Activated naive CD4-positive, alpha-beta T cell treated with anti-CD3 and anti-CD28 coated beads, Interleukin-2, amount 50 U/mL, for 24 hours (primary cell): ENCODE measurements at regions not wholly inside any gene's neighbourhood (a gene's known extent, or its start where the extent isn't known, plus 50 kb on each side); places are given as distances from the start of the nearest gene placed in this dataset.
A peak's percentile ranks its signal among the peaks of the same experiment; 100 is the strongest.
"Not testable (repeated sequence)": the region's sequence is repeated elsewhere in the genome, so short reads cannot be mapped to it uniquely, and the experiment has no call there.

ENCODE experiments used
- H3K27ac Mint-ChIP-seq: one replicate; pipeline ENCODE4 v1.8.0; 2021; ENCODE audit warnings: mild to moderate bottlenecking, mixed read lengths
- H3K27me3 Mint-ChIP-seq: one replicate; pipeline ENCODE4 v1.8.0; 2021; ENCODE audit warnings: mixed read lengths
- H3K36me3 Mint-ChIP-seq: one replicate; pipeline ENCODE4 v1.8.0; 2021; ENCODE audit warnings: mixed read lengths
- H3K4me1 Mint-ChIP-seq: one replicate; pipeline ENCODE4 v1.8.0; 2021; ENCODE audit warnings: mixed read lengths
- H3K4me3 Mint-ChIP-seq: one replicate; pipeline ENCODE4 v1.8.0; 2021; ENCODE audit warnings: mild to moderate bottlenecking, mixed read lengths
- H3K9me3 Mint-ChIP-seq: one replicate; pipeline ENCODE4 v1.8.0; 2021; ENCODE audit warnings: mixed read lengths

DNA sequence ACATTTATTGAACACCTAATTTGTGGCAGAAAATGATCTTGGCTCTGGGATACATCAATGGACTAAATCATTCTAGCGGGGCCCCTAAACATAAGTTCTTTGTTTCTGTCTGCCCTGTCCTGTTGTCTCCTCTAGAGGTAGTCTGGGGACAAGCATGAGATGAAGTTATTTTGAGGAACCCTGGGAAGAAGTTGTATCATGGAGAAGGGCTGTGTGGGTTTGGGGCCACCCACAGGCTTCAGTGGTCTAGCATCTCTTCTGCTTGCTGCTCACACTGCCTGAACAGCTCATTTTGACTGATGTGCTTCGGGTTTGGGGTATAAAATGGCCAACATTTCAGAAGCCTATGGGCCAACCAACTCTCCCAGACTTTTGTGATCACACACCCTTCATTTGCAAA, 50.3 kb upstream of the OSBPL11 start:
- Mint-ChIP-seq H3K9me3 (no peaks in the 10 kb centered on the region), H3K36me3 (no peaks in the 10 kb centered on the region), H3K4me1 (no peaks in the 10 kb centered on the region), H3K27ac (no peak overlapping the region), H3K27me3 (no peaks in the 10 kb centered on the region), H3K4me3 (no peak overlapping the region)

DNA sequence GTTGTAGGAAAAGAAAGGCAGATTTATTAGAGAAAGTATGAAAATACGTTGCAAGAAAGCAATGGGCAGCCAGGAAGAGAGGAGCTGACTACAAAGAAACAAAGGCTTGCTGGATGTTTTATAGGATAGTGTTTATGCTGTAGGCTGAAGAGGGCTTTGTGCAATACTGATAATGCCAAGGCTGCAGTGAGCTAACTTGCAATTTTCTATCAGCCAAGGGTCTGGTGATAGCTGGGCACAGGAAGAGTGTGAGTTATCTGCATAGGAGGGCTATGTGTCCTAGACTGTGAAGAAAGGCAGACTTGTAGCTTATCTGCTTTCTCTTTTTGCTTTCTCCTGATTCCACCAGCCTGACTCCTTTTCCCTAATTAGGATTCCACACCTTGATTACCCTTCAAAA, 51.3 kb upstream of the OSBPL11 start:
- Mint-ChIP-seq H3K36me3 (no peaks in the 10 kb centered on the region), H3K4me3 (no peak overlapping the region), H3K9me3 (no peaks in the 10 kb centered on the region), H3K27ac (no peak overlapping the region), H3K27me3 (no peaks in the 10 kb centered on the region), H3K4me1 (no peaks in the 10 kb centered on the region)

DNA sequence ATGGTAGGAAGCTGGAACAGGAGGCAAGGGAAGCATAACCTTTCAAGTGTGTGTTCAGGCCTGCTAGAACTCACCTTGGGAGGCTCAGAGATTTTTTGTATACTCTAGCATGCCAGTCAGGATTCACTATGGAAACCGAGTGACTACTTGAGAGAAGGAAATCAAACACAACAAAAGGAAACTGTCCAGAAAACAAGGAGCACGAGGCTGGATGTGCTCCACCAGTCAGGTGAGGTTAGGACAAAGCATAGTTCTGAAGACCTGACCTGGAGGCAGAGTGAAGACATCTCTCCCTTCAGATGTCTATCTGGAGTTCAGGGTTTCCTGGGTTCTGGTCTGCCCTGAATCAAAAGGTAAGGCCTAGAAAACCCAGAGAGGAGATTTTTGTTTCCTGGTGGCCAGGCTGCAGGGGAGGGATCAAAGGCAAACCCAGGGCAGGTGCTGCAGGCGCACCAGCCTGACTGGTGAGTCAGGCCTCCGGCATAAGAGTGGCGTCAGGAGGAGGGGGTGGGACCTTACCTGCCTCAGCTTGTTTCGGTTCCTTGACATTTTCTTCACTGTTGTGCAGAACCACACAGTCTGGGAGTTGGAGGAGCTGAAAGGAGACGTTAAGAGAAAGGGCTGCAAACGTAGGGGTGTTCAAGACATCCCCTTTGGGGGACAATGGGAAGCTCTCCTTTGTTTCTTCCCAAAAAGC, 52.2 kb upstream of the OSBPL11 start:
- Mint-ChIP-seq H3K4me3 (no peak overlapping the region), H3K9me3 (no peaks in the 10 kb centered on the region), H3K27me3 (no peaks in the 10 kb centered on the region), H3K4me1 (no peaks in the 10 kb centered on the region), H3K27ac (no peak overlapping the region), H3K36me3 (no peaks in the 10 kb centered on the region)

DNA sequence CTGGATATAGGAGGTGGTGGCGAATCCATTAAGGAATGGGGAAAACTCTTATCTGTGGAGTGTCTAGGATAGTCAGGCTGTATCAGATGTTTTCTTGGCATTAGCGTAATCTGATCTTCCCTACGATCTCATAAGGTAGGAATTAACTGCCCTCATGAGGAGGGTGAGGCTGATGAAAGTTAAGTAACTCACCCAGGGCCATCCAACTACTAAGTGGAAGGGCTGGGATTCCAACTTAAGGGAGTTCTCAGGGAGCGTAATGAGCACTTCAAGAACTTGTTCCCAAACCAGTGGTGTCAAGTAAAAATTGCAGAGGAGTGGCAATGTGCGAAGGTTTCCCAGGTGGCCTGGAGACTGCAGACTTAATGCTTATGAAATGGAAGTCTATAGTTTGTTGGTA, 55.9 kb upstream of the OSBPL11 start:
- no peaks in the 10 kb centered on the region for H3K36me3 Mint-ChIP-seq
- no peaks in the 10 kb centered on the region for H3K4me1 Mint-ChIP-seq
- no peaks in the 10 kb centered on the region for H3K27me3 Mint-ChIP-seq
- no peak overlapping the region for H3K4me3 Mint-ChIP-seq
- H3K9me3 Mint-ChIP-seq, result no peaks in the 10 kb centered on the region
- H3K27ac Mint-ChIP-seq, result no peak overlapping the region

DNA sequence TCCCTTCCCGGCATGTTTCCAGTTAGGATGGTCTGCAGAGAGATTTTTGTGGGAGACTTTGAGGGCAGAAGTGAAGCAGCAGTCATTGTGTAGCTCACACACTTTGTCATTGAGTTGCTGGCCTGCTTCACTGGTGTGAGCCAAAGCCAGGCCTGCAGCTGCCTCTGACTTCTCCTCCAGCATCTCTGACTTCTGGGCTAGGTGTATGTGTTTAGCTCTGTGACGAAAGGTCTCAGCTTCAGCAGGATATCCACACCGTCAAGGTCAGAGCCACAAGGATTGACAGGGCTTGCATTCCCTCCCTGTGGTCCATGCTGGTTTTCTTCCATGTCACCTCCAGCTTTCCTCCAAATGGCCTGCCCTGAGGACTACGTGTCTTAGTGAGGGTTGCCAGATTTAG, 57.1 kb upstream of the OSBPL11 start:
- Mint-ChIP-seq H3K27me3 (no peaks in the 10 kb centered on the region), H3K4me1 (no peaks in the 10 kb centered on the region), H3K9me3 (no peaks in the 10 kb centered on the region), H3K27ac (no peak overlapping the region), H3K36me3 (no peaks in the 10 kb centered on the region), H3K4me3 (no peak overlapping the region)

DNA sequence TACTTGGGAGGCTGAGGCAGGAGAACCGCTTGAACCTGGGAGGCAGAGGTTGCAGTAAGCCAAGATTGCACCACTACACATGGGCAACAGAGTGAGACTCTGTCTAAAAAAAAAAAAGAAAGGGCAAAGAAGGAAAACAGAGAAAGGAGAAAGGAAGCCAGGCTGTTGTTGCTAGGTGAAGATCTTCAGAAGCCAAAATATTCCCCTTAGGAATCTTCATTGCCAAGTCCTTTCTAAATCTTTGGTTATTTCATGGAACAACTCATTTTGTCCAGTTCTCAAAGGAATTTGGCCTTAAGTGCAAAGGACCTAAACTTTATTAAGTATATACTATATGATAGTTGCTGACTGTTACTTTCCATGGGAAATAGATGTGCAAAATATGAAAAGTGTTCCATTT, 59.2 kb upstream of the OSBPL11 start:
- Mint-ChIP-seq H3K27me3 (no peaks in the 10 kb centered on the region), H3K9me3 (no peaks in the 10 kb centered on the region), H3K27ac (no peak overlapping the region), H3K4me1 (no peaks in the 10 kb centered on the region), H3K4me3 (no peak overlapping the region), H3K36me3 (no peaks in the 10 kb centered on the region)

DNA sequence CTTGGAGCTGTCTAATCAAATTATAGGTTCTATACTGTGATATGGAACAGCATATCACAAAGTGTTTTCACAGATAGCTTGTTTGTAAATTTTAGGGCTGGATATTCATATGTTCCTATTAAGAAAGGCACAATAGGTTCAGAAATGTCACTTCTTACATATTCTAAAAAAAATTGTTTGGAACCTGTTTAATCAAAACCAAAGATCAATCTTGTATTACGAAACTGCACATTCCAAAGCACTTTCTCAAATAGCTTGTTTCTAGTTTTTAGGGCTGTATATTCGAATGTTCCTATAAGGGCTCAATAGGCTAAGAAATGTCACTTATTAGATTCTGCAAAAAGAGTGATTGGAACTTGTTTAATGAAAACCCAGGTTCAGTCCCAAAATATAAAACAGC, 67.4 kb upstream of the OSBPL11 start:
- H3K27me3 Mint-ChIP-seq, result no peaks in the 10 kb centered on the region
- no peaks in the 10 kb centered on the region for H3K4me1 Mint-ChIP-seq

DNA sequence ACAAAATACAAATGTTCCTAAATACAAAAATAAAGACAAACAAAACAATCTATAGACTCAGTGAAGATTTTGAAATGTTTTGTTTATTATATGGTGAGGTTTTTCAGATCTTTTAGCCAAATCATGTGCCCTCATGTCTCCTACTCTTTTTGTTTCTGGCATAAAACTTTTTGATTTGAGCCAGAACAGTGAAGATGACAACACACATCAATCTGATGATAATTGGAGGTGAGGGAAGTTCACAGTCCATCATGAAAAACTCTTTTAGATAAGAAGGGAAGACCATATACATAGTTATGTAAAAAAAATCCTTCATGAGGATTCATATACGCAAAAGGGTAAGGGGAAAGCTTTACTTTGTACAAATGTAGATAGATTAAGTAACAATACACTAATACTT, 75.1 kb upstream of the OSBPL11 start:
- no peaks in the 10 kb centered on the region for H3K27me3 Mint-ChIP-seq
- no peaks in the 10 kb centered on the region for H3K4me1 Mint-ChIP-seq
- no peaks in the 10 kb centered on the region for H3K9me3 Mint-ChIP-seq
- H3K27ac Mint-ChIP-seq, result no peak overlapping the region
- no peak overlapping the region for H3K4me3 Mint-ChIP-seq
- H3K36me3 Mint-ChIP-seq, result no peaks in the 10 kb centered on the region

More for the DNA sequence above, 67.4 kb upstream of the OSBPL11 start:
- no peak overlapping the region for H3K27ac Mint-ChIP-seq
- no peak overlapping the region for H3K4me3 Mint-ChIP-seq
- no peaks in the 10 kb centered on the region for H3K36me3 Mint-ChIP-seq
- no peaks in the 10 kb centered on the region for H3K9me3 Mint-ChIP-seq

DNA sequence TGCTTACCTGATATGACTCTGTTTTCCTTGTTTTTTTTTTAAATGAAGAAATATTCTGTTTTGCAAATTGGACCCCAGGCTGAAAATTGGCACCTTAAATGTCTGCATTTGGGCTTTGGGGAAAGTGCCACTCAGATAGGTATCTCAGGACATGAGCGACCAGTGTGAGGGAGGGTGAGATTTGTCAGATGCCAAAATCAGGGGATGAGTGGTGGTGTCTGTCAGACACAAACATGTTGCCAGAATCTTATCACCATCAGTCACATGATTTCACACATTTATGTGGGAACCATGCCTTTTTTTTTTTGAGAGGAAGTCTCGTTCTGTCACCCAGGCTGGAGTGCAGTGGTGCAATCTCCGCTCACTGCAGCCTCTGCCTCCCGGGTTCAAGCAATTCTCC, 75.6 kb upstream of the OSBPL11 start:
- Mint-ChIP-seq H3K4me3 (no peak overlapping the region), H3K27ac (peak overlapping the region; percentile 46), H3K36me3 (no peaks in the 10 kb centered on the region), H3K27me3 (no peaks in the 10 kb centered on the region), H3K4me1 (no peaks in the 10 kb centered on the region), H3K9me3 (no peaks in the 10 kb centered on the region)

DNA sequence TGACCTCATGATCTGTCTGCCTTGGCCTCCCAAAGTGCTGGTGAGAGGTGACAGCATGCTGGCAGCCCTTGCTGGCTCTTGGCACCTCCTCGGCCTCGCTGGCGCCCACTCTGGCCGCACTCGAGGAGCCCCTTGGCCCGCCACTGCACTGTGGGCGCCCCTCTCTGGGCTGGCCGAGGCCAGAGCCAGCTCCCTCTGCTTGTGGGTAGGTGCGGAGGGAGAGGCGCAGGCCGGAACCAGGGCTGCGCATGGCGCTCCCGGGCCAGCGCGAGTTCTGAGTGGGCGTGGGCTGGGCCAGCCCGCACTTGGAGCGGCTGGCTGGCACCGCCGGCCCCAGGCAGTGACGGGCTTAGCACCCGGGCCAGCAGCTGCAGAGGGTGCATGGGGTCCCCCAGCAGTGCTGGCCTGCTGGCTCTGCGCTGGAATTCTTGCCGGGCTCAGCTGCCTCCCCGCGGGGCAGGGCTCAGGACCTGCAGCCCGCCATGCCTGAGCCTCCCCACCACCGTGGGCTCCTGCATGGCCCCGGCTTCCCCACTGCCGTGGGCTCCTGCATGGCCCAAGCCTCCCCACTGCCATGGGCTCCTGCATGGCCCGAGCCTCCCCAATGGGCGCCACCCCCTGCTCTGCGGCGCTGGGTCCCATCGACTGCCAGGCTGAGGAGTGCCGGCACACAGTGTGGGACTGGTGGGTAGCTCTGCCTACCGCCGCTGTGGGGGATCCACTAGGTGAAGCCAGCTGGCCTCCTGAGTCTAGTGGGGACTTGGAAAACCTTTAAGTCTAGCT, 76.4 kb upstream of the OSBPL11 start:
- H3K36me3 Mint-ChIP-seq, result no peaks in the 10 kb centered on the region
- H3K9me3 Mint-ChIP-seq, result no peaks in the 10 kb centered on the region
- H3K27me3 Mint-ChIP-seq, result no peaks in the 10 kb centered on the region
- no peaks in the 10 kb centered on the region for H3K4me1 Mint-ChIP-seq
- no peak overlapping the region for H3K4me3 Mint-ChIP-seq
- H3K27ac Mint-ChIP-seq, result no peak overlapping the region

DNA sequence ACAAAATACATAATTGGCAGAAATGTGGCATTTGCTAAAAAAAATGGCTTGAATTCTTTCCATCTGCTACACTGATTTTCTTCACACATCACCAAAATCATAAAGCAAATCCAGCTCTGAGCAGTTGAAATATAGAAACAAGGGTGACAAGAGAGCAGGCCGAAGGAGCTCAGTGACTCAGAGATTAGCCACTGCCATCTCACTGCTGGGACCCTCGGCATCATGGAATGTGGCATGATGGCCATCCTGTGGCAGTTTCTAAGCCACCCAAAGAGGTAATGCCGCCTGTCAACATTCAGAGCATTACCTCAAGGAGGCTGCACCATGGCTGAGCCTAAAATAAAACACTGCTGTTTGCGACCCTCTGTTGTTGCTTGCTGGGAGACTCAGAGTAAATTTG, 80.5 kb upstream of the OSBPL11 start:
- H3K36me3 Mint-ChIP-seq, result no peaks in the 10 kb centered on the region
- H3K27me3 Mint-ChIP-seq, result no peaks in the 10 kb centered on the region
- no peak overlapping the region for H3K4me3 Mint-ChIP-seq

DNA sequence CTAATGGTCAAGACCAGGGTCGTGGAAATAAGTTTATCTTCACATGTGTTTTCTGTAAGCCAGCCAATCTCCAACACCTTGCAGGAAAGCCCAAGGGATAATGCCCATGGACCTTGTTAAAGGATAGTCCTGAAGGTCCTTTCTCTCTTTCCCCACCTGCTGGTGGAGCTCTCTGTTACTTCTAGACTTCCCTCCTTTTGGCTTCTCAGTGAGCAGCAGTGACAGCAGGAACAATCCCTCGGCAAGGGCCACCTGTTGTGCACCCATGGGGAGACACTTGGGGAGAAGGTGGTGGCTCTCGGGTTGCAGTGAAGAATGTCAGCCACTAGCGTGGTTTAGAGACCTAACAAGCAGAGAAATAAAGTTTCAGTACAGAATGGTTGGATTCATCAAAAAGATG, 84.0 kb upstream of the OSBPL11 start:
- H3K27me3 Mint-ChIP-seq, result no peaks in the 10 kb centered on the region

More for the DNA sequence above, 80.5 kb upstream of the OSBPL11 start:
- Mint-ChIP-seq H3K9me3 (no peaks in the 10 kb centered on the region), H3K27ac (no peak overlapping the region), H3K4me1 (no peaks in the 10 kb centered on the region)

DNA sequence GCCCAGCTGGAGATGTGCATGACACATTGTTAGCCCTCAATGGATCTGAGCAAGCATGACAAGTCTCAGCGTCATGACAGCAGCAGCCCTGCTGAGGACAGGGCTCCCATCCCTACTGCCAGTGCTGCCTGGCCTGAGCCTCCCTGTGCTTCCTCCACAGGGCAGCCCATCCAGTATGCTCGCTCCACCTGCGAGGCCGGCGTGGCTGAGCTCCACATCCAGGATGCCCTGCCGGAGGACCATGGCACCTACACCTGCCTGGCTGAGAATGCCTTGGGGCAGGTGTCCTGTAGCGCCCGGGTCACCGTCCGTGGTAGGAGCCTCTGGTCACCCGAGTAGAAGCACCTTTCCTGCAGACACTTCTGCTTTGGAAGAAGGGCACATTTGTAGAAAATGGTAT, 85.8 kb upstream of the OSBPL11 start:
- Mint-ChIP-seq H3K4me3 (no peak overlapping the region), H3K4me1 (no peaks in the 10 kb centered on the region), H3K27me3 (peaks cover 6% of the 10 kb centered on the region), H3K36me3 (no peaks in the 10 kb centered on the region), H3K9me3 (no peaks in the 10 kb centered on the region), H3K27ac (no peak overlapping the region)

More for the DNA sequence above, 84.0 kb upstream of the OSBPL11 start:
- Mint-ChIP-seq H3K27ac (no peak overlapping the region), H3K36me3 (no peaks in the 10 kb centered on the region), H3K9me3 (no peaks in the 10 kb centered on the region), H3K4me3 (no peak overlapping the region), H3K4me1 (no peaks in the 10 kb centered on the region)

DNA sequence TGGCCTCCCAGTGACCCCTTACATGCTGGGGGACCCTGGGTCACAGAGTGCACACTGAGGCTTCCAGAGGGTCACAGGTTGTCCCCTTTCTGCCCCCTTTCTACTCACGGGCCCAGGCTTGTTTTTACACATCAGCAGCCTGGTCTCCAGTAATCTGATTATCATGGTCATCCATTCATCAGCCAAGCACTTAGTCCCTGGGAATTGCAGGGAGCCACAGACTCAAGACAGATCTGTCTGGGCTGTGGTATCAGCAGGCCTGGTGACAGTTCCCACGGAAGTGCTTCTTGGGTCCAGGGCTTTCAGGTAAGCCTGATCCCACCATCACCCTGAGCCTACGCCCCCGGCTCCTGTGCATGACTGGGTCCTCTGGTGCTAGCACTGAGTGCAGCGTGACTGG, 86.6 kb upstream of the OSBPL11 start:
- not testable (repeated sequence) for H3K27ac Mint-ChIP-seq, H3K9me3 Mint-ChIP-seq, H3K36me3 Mint-ChIP-seq, H3K4me1 Mint-ChIP-seq, H3K4me3 Mint-ChIP-seq, H3K27me3 Mint-ChIP-seq

DNA sequence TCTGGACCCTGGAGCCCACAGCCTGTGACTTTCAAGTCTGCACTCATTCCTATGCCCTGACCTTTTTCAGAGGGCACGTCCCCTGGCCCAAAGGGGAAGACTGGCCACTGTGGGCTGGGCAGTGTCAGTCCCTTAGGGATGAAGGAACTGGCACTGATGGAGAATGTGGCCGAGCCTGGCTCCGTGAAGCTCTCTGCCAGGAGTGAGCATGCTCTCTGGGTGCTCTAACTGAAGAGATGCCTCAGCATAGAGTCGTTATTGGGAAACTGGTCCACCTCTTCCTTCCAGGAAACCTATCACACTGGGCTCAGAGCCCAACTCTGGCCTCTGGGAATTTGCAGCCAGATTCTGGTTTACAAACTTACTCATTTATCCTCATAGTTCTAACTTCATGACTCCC, 87.3 kb upstream of the OSBPL11 start:
- not testable (repeated sequence) for H3K27me3 Mint-ChIP-seq, H3K4me1 Mint-ChIP-seq, H3K4me3 Mint-ChIP-seq, H3K9me3 Mint-ChIP-seq, H3K27ac Mint-ChIP-seq, H3K36me3 Mint-ChIP-seq

DNA sequence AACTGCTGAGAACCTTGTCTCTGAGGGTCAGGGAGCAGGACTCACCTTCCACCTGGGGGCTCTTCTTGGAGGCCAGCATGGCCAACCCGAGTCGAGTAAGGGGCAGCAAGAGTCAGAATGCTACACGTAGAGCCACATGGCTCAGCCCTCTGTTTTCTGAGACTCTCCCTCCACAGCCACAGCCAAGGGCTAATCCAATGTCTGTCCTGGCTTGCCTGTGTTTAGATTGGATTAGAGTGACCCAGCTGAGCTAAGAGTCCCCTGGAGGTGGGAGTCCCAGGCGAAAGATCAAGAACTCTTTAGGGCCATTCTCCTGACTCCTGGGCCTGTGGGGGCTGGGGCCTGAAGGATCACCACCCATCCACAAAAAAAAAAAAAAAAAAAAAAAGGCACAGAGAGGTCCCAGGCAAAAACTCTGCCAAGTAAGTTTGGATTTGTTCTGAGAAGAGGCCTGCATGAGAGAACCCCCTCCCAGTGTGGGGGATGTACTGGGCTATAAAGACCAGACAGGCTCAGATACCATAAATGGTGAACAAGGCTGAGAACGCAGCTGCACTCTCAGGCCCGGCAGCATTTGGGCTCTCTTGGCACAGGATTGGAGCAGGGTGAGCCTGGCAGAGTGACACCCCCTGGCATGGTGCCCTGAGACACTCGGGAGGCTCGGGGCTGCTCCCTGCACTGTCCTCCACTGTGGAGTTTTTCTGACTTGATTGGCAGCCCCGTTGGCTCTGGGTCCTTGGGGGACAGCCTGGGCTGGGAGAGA, 88.0 kb upstream of the OSBPL11 start:
- no peak overlapping the region for H3K4me3 Mint-ChIP-seq
- H3K4me1 Mint-ChIP-seq, result no peaks in the 10 kb centered on the region

More for the DNA sequence above, 88.0 kb upstream of the OSBPL11 start:
- no peak overlapping the region for H3K27ac Mint-ChIP-seq
- peaks cover 6% of the 10 kb centered on the region for H3K27me3 Mint-ChIP-seq
- H3K9me3 Mint-ChIP-seq, result no peaks in the 10 kb centered on the region
- no peaks in the 10 kb centered on the region for H3K36me3 Mint-ChIP-seq
